Endothelial cell of umbilical vein (primary cell): ENCODE measurements at regions not wholly inside any gene's neighbourhood (a gene's known extent, or its start where the extent isn't known, plus 50 kb on each side); places are given as distances from the start of the nearest gene placed in this dataset.

Experiments used
- BruUV-seq: library from RNA; stranded (reverse); fragments of 400-500 nt; replicated peaks from 2 replicates; lab custom pipeline; 2021; lab: Mats Ljungman, UMichigan
- CTCF ChIA-PET: fragments of 300-600, 350-600 bp; sonication (Branson Sonifier 250); formaldehyde crosslinking; loops from one replicate; lab custom pipeline; 2021; ENCODE audit warnings: antibody characterized with exemption, inconsistent platforms; lab: Charles Lee
- POLR2A ChIA-PET: fragments of 300-600, 350-600 bp; sonication (Branson Sonifier 250); formaldehyde crosslinking; loops from one replicate; lab custom pipeline; 2021; ENCODE audit warnings: antibody characterized with exemption, inconsistent platforms; lab: Charles Lee
- DNase-seq: peaks from one replicate; pipeline ENCODE4 v3.0.0-alpha.2; 2011; ENCODE audit warnings: low read depth, low spot score
- FAIRE-seq: peaks from 2 replicates; lab custom pipeline; 2011; peaks lifted over from hg19 to GRCh38; lab: Jason Lieb, UNC
- H2AFZ ChIP-seq: 2 replicates; pipeline ENCODE4 v1.6.0; 2012; ENCODE audit warnings: low read depth, low read length, control low read depth, inconsistent platforms
- H3K27ac ChIP-seq: 2 replicates; pipeline ENCODE4 v1.5.1; 2011; ENCODE audit warnings: low read depth, mild to moderate bottlenecking, control low read depth, low read length, moderate library complexity; ENCODE audit not compliant: insufficient read depth
- H3K27me3 ChIP-seq, 2 experiments: 2 replicates each; pipeline versions ENCODE4 v1.6.0 to v1.6.1; 2011; ENCODE audit warnings: low read length in 2 of 2, mixed read lengths in 1 of 2; ENCODE audit not compliant: control insufficient read depth in 2 of 2, insufficient read depth in 2 of 2
- H3K36me3 ChIP-seq, 2 experiments: 2 replicates in 1 of 2; 3 replicates in 1 of 2; pipeline ENCODE4 v1.5.1; 2011; ENCODE audit warnings: low read length in 2 of 2, mild to moderate bottlenecking in 1 of 2, moderate library complexity in 1 of 2; ENCODE audit not compliant: control insufficient read depth in 2 of 2, insufficient read depth in 2 of 2; ENCODE audit errors: extremely low read depth in 1 of 2
- H3K4me1 ChIP-seq: 3 replicates; pipeline ENCODE4 v1.5.1; 2011; ENCODE audit warnings: mild to moderate bottlenecking, low read length; ENCODE audit not compliant: control insufficient read depth, insufficient read depth; ENCODE audit errors: extremely low read depth
- H3K4me2 ChIP-seq: 2 replicates; pipeline ENCODE4 v1.6.1; 2011; ENCODE audit warnings: low read length, control low read depth, mixed read lengths; ENCODE audit not compliant: insufficient read depth
- H3K4me3 ChIP-seq, 3 experiments: fragments of 200-600 bp in 1 of 3; sonication (generic), shearing (Covaris generic) in 1 of 3; replicated peaks in 1 of 3; 2 replicates each; pipeline ENCODE4 v1.5.1; 2011 to 2016; ENCODE audit warnings: control low read depth in 3 of 3, low read length in 3 of 3, mild to moderate bottlenecking in 2 of 3, inconsistent platforms in 1 of 3, low read depth in 1 of 3, moderate library complexity in 1 of 3; ENCODE audit not compliant: insufficient read depth in 1 of 3
- H3K79me2 ChIP-seq: 2 replicates; pipeline ENCODE4 v1.6.0; 2012; ENCODE audit warnings: low read length, inconsistent platforms; ENCODE audit not compliant: control insufficient read depth, insufficient read depth
- H3K9ac ChIP-seq: replicated peaks from 2 replicates; pipeline ENCODE3; 2011; ENCODE audit warnings: low read length, control low read depth; ENCODE audit not compliant: insufficient read depth; ENCODE audit errors: extremely low read depth
- H3K9me1 ChIP-seq: replicated peaks from 3 replicates; pipeline ENCODE4 v1.6.0; 2011; ENCODE audit warnings: mild to moderate bottlenecking, low read length; ENCODE audit not compliant: control insufficient read depth, insufficient read depth; ENCODE audit errors: extremely low read depth
- H3K9me3 ChIP-seq: replicated peaks from 2 replicates; pipeline ENCODE4 v1.5.1; 2012; ENCODE audit warnings: low read length, inconsistent platforms; ENCODE audit not compliant: control insufficient read depth, insufficient read depth
- H4K20me1 ChIP-seq: replicated peaks from 2 replicates; pipeline ENCODE3; 2011; ENCODE audit warnings: mild to moderate bottlenecking, low read length; ENCODE audit not compliant: control insufficient read depth, insufficient read depth; ENCODE audit errors: extremely low read depth
- CTCF ChIP-seq, 2 donors: IDR thresholded peaks; 1 replicate in 1 of 2; 2 replicates in 1 of 2; pipeline ENCODE4 v1.5.1; 2011; ENCODE audit warnings: low read length in 2 of 2, mild to moderate bottlenecking in 2 of 2, moderate library complexity in 2 of 2, control low read depth in 1 of 2, inconsistent platforms in 1 of 2, low read depth in 1 of 2; ENCODE audit not compliant: insufficient read depth in 1 of 2; ENCODE audit errors: extremely low read depth in 1 of 2
- EZH2 ChIP-seq: IDR thresholded peaks from 2 replicates; pipeline ENCODE4 v1.6.1; 2012; ENCODE audit warnings: borderline replicate concordance, low read depth, mild to moderate bottlenecking, moderate library complexity, low read length, inconsistent platforms; ENCODE audit not compliant: severe bottlenecking
- FOS ChIP-seq: IDR thresholded peaks from 2 replicates; pipeline ENCODE4 v1.6.1; 2011; ENCODE audit warnings: mild to moderate bottlenecking, low read length, moderate library complexity, borderline replicate concordance; ENCODE audit not compliant: insufficient read depth
- GATA2 ChIP-seq: IDR thresholded peaks from 2 replicates; pipeline ENCODE4 v1.7.0; 2011; ENCODE audit warnings: low read depth, mild to moderate bottlenecking, moderate library complexity, mixed read lengths, low read length; ENCODE audit not compliant: insufficient read length, insufficient read depth
- JUN ChIP-seq: IDR thresholded peaks from 2 replicates; pipeline ENCODE4 v1.6.1; 2011; ENCODE audit warnings: borderline replicate concordance, low read depth; ENCODE audit not compliant: insufficient read length, insufficient read depth
- MAX ChIP-seq: IDR thresholded peaks from 2 replicates; pipeline ENCODE4 v1.6.1; 2011; ENCODE audit not compliant: insufficient read depth, insufficient read length
- MYC ChIP-seq: IDR thresholded peaks from one replicate; pipeline ENCODE4 v1.6.1; 2011; ENCODE audit warnings: mild to moderate bottlenecking, low read depth, low read length
- POLR2A ChIP-seq: IDR thresholded peaks from 2 replicates; pipeline ENCODE4 v1.6.1; 2012; ENCODE audit warnings: low read depth, mild to moderate bottlenecking, control low read depth, low read length
- POLR2AphosphoS5 ChIP-seq: IDR thresholded peaks from 2 replicates; pipeline ENCODE4 v1.6.1; 2012; ENCODE audit warnings: low read depth, mild to moderate bottlenecking, control low read depth, low read length, moderate library complexity; ENCODE audit not compliant: insufficient read depth
- dilution Hi-C: fragments of 300-500 bp; cut with MboI; formaldehyde crosslinking; loops from one replicate; pipeline ENCODE4 v1.15.0; 2019; ENCODE audit warnings: low sequenced_read_pairs; ENCODE audit not compliant: extremely low pct_ligation_motif_present
- intact Hi-C: fragments of 100-400 bp; cut with micrococcal nuclease; formaldehyde crosslinking; loops from one replicate; pipeline ENCODE4 v1.10.0; 2022

- DNase-seq = no peak
- Histone ChIP-seq H2AFZ (no peak overlapping the region), H3K9me1 (no peaks in the 10 kb centered on the region), H3K4me3 (no peak overlapping the region), H3K27me3 (no peaks in the 10 kb centered on the region), H3K27ac (no peak overlapping the region), H4K20me1 (no peaks in the 10 kb centered on the region), H3K4me1 (no peaks in the 10 kb centered on the region), H3K9me3 (no peaks in the 10 kb centered on the region), H3K79me2 (no peaks in the 10 kb centered on the region), H3K4me2 (no peak overlapping the region), H3K36me3 (no peaks in the 10 kb centered on the region), H3K9ac (no peak overlapping the region)
- TF ChIP-seq EZH2 (no peak), POLR2AphosphoS5 (no peak), MYC (no peak), JUN (no peak), CTCF (IDR thresholded peaks at IDR 0.05; ENCODE audit: extremely low read depth in 1 of 2, insufficient read depth in 1 of 2, low read depth in 1 of 2, low read length in 2 of 2) (no peak), MAX (no peak), POLR2A (no peak), GATA2 (no peak), FOS (no peak)
- BruUV-seq = no TSS peak
- dilution Hi-C loops (no loop called here), intact Hi-C loops (no loop called here)
- FAIRE-seq = no peak
- ChIA-PET POLR2A (no interaction called here), CTCF (interaction anchor here (1.0 to 1.6 kb wide), 2 partner anchors 20 to 25 kb away, joined by 3 read pairs; no protein-coding TSS in a partner anchor)
These were observed 643.9 kb downstream of the DIAPH3 start for GRCh38 chr13:59519819-59520218.
